Loucy (cell line): ENCODE measurements at regions not wholly inside any gene's neighbourhood (a gene's known extent, or its start where the extent isn't known, plus 50 kb on each side); places are given as distances from the start of the nearest gene placed in this dataset.
"Not testable (repeated sequence)": the region's sequence is repeated elsewhere in the genome, so short reads cannot be mapped to it uniquely, and the experiment has no call there.

ENCODE experiments used
- CTCF ChIP-seq: fragments of 200-600 bp; sonication (generic); conservative IDR thresholded peaks from 2 replicates; pipeline ENCODE4 v1.5.1; 2014; ENCODE audit warnings: mild to moderate bottlenecking, antibody characterized with exemption, low read length
- EZH2phosphoT487 ChIP-seq: fragments of 200-600 bp; IDR thresholded peaks from 2 replicates; pipeline ENCODE4 v1.6.1; 2018; ENCODE audit warnings: antibody characterized with exemption, mild to moderate bottlenecking, moderate library complexity, borderline replicate concordance

GRCh38 chr9:129550977-129551376, 69.9 kb downstream of the C9orf50 start:
- TF ChIP-seq CTCF, EZH2phosphoT487: not testable (repeated sequence)
